Astrocyte of the spinal cord (primary cell): ENCODE measurements at regions not wholly inside any gene's neighbourhood (a gene's known extent, or its start where the extent isn't known, plus 50 kb on each side); places are given as distances from the start of the nearest gene placed in this dataset.
"Not testable (repeated sequence)": the region's sequence is repeated elsewhere in the genome, so short reads cannot be mapped to it uniquely, and the experiment has no call there.

ENCODE experiments used
- DNase-seq: peaks from one replicate; pipeline ENCODE4 v3.0.0; 2011; ENCODE audit warnings: low read depth, low spot score
- H3K4me3 ChIP-seq: 2 replicates; pipeline ENCODE4 v1.5.1; 2011; ENCODE audit warnings: low read depth, mild to moderate bottlenecking, low read length, moderate library complexity
- in situ Hi-C: cut with HindIII; loops from 2 replicates; pipeline ENCODE4 v1.10.0; 2017; ENCODE audit warnings: low sequenced_read_pairs
- TF ChIP-seq, protein P1 (sequence below): IDR thresholded peaks from 2 replicates; pipeline ENCODE4 v1.5.1; 2012; ENCODE audit warnings: low read depth, mild to moderate bottlenecking, low read length, inconsistent platforms

- in situ Hi-C loops, result no loop called here
- TF ChIP-seq, protein P1, sequence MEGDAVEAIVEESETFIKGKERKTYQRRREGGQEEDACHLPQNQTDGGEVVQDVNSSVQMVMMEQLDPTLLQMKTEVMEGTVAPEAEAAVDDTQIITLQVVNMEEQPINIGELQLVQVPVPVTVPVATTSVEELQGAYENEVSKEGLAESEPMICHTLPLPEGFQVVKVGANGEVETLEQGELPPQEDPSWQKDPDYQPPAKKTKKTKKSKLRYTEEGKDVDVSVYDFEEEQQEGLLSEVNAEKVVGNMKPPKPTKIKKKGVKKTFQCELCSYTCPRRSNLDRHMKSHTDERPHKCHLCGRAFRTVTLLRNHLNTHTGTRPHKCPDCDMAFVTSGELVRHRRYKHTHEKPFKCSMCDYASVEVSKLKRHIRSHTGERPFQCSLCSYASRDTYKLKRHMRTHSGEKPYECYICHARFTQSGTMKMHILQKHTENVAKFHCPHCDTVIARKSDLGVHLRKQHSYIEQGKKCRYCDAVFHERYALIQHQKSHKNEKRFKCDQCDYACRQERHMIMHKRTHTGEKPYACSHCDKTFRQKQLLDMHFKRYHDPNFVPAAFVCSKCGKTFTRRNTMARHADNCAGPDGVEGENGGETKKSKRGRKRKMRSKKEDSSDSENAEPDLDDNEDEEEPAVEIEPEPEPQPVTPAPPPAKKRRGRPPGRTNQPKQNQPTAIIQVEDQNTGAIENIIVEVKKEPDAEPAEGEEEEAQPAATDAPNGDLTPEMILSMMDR, result no peak
- no peak for DNase-seq
- no peak overlapping the region for H3K4me3 ChIP-seq
These were observed 112.4 kb downstream of the KBTBD2 start for GRCh38 chr7:32779167-32779566.

GRCh38 chr7:32777041-32777666 lies 114.4 kb downstream of the KBTBD2 start:
- in situ Hi-C loops, DNase-seq: not testable (repeated sequence)

DNA sequence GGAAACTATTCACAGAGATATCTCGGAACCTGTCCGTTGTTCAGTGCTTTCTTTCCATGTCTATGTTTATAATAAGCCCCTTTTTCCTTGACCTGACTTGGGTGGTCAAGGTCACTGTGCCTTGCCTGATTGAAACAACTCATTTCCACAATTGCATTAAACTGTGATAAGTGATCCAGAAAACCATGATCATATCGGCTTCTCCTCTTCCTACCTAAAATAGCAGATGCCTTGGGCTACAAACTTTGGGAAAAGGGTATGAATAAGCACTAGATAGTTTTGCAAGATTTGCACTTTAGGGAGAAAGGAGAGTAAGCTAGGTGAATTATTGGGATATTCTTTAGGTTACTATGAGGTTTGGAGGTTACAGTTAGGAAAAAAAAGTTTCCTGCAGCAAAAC lies 115.2 kb downstream of the KBTBD2 start:
- H3K4me3 ChIP-seq, in situ Hi-C loops, DNase-seq: not testable (repeated sequence)

More at GRCh38 chr7:32777041-32777666, 114.4 kb downstream of the KBTBD2 start:
- not testable (repeated sequence) for H3K4me3 ChIP-seq

DNA sequence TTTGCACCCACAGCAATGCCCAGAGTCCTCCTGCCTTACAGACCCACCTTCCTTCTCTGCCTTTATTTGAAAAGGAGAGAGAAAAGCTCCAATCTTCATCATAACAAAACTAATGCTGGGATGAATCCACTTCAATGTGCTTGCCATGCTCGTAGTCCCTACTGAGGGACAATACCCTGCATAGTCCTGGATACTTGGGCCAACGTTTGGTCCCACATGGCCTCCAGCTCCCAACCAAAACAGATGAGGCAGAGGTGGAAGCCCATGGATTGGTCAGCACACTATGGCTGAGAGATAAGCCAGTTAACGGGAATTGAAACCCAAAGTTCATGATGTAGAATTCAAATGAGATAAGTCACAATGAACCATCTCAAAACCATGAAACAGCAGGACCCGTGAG lies 115.8 kb downstream of the KBTBD2 start:
- H3K4me3 ChIP-seq, in situ Hi-C loops, DNase-seq: not testable (repeated sequence)

DNA sequence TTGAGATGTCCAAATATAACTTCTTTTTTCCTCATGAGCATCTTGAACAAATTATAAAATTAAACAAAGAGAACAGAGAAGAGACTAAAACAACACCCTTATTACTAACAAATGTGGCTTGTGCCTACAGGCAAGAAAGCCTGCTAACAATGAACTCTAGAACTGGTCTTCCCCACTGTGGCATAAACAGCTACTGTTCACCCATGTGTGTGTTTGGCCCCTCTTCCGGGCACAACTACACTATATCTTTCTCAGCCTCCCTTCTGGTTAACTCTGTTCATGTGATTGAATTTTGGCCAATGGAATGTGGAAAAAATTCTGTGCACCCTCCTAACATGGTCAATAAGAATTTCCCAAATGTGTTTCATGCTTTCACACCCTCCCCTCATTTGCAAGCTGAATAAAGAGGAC lies 117.0 kb downstream of the KBTBD2 start:
- in situ Hi-C loops, result no loop called here
- TF ChIP-seq, protein P1, result no peak
- H3K4me3 ChIP-seq, result no peak overlapping the region
- no peak for DNase-seq

DNA sequence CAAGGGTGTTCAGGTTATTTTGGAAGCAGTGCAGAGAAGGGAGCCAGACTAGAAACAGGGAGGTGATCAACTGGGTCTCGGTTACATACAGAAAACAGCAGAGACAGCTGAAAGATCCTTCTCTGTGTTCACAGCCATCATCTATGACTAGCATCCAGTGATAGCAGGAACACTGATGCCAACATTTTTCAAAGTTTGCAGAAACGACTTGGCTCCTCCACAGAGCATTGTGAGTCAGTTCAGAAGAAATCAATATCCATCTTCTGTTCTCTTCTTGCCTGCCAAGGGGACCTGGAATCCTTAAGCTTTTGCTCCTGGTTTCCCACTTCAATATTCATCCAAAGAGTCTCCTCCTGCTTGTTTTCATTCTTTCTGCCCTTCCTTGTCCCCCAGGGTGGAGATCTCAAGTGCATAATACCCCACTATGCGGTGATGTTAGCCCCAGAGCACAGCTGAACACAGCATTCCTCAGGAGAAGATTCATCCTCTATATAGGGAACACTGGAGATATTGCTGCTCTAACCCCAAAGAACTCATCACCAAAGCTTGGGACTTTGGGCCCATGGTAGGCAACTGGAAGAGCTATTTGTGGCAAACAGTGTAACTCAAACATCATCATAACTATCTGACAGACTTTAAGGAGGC lies 122.6 kb downstream of the KBTBD2 start:
- H3K4me3 ChIP-seq, DNase-seq, in situ Hi-C loops: not testable (repeated sequence)

DNA sequence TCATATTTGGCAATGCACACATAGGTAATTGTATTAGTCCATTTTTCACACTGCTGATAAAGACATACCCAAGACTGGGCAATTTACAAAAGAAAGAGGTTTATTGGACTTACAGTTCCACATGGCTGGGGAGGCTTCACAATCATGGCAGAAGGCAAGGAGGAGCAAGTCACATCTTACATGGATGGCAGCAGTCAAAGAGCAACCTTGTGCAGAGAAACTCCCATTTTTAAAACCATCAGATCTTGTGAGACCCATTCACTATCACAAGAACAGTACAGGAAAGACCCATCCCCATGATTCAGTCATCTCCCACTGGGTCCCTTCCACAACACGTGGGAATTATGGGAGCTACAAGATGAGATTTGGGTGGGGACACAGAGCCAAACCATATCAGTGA lies 123.2 kb downstream of the KBTBD2 start:
- DNase-seq, in situ Hi-C loops: not testable (repeated sequence)

DNA sequence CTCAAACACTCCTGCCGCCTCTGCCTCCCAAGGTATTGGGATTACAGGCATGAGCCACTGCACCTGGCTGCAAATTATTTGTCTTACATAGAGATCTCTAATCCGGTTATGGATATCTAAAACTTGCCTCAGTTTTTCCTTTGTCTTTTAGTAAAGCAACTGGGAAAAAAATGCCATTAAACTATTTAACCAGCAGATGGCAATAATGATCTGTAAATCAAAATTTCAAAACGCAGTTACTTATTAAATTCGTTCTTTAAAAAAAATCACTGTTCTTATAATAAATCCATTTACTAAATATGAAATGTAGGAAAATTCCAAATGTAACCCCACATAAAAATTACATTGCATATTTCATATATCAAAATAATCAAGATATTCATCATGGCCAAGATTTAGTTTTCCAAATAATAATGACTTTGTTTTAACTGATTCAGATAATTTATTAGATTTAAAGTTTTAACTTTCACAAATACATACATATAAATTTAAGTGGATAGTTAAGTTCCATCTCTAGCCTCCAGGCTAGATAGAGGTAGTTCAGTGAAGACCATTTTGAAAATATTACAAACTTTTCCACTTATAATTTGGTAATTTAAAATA lies 125.8 kb downstream of the KBTBD2 start:
- H3K4me3 ChIP-seq, in situ Hi-C loops: not testable (repeated sequence)
- peak; percentile 29 for DNase-seq
- TF ChIP-seq, protein P1, result peak; percentile 15

More for the DNA sequence above, 123.2 kb downstream of the KBTBD2 start:
- H3K4me3 ChIP-seq, result not testable (repeated sequence)

DNA sequence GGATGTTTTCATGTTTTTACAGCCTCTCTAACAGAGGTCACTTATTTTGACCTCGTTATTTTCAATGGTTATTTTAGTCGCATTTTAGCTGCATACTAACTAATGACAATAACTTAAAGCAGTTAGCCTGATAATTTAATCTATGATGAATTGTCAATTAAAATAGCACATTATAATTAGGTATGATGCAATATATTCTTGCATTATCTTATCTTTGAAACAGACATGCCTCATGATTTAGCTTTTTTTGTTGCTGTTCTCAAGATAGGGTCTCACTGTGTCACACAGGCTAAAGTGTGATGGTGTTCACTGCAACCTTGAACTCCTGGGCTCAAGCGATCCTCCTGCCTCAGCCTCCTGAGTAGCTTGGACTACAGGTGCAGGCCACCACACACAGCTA lies 126.4 kb downstream of the KBTBD2 start:
- H3K4me3 ChIP-seq, result no peak overlapping the region
- DNase-seq, result no peak
- TF ChIP-seq, protein P1, result no peak
- in situ Hi-C loops, result no loop called here
